GM04504 (cell line): ENCODE measurements at regions not wholly inside any gene's neighbourhood (a gene's known extent, or its start where the extent isn't known, plus 50 kb on each side); places are given as distances from the start of the nearest gene placed in this dataset.
A peak's percentile ranks its signal among the peaks of the same experiment; 100 is the strongest.

Experiments
- DNase-seq: peaks from one replicate; pipeline ENCODE4 v3.0.0-alpha.2; 2012; ENCODE audit warnings: low read depth

GRCh38 chr5:74027732-74028338, 401.8 kb downstream of the ARHGEF28 start:
- DNase-seq, result no peak

- no peak for DNase-seq
These were observed 400.3 kb downstream of the ARHGEF28 start for GRCh38 chr5:74026310-74026709.

DNA sequence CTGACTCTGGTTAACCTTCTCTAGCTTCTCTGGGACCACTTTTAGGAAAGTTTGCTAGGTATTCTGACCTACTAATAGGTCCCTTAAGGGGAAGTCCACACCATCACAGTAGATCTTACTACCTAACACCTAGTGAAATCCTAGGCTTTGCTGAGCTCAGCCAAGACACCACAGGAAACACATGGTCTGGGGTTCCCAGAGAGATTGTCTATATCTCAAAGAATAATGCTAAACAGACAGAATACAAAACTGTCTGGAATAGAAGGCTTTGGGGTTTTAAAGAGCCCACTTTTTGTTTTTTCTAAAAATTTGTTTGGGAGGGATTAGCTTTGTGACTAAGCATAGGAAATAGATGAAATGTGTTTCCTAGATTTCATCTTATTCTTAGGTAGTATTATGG, 395.1 kb downstream of the ARHGEF28 start:
- no peak for DNase-seq

- DNase-seq, result no peak
These were observed 394.5 kb downstream of the ARHGEF28 start for GRCh38 chr5:74020503-74020902.

DNA sequence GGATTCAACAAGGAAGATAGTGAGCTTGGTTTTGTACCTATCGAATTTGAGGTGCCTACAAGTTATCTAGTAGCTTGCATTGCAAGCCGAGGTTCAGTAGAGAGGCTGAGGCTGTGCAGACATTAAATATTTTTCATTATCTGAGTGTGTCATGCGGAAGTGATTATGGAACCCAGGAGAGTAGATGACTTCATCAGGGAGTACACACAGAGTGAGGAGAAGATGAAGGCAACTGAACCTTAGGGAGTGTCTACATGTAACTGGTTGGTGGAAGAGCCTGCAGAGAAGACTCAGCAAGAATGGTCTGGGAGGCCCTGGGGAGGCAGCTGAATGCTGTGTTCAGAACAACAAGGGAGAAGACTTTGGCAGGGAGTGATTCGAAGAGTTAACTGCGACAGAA, 393.9 kb downstream of the ARHGEF28 start:
- no peak for DNase-seq

GRCh38 chr5:74017786-74018211, 391.8 kb downstream of the ARHGEF28 start:
- DNase-seq, result peak; percentile 62

DNA sequence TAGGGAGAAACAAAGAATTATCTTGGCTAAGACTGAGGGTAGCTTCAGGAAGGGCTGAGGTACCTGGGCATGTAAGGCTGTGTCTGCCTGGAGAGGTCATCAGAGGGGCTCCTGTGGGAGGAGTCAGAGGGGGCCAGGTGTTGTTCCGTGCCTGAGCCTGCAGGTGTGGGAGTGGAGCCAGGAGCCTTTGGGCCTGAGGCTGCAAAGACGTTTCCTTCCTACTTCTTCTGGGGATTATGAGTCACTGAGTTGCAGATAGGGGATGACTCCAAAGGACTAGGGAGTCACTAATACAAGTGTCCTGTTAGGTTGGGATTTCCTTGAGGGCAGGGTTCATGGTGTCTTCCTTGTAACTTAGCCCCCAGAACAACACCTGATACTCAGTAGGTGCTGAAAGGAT, 391.1 kb downstream of the ARHGEF28 start:
- DNase-seq, result no peak

DNA sequence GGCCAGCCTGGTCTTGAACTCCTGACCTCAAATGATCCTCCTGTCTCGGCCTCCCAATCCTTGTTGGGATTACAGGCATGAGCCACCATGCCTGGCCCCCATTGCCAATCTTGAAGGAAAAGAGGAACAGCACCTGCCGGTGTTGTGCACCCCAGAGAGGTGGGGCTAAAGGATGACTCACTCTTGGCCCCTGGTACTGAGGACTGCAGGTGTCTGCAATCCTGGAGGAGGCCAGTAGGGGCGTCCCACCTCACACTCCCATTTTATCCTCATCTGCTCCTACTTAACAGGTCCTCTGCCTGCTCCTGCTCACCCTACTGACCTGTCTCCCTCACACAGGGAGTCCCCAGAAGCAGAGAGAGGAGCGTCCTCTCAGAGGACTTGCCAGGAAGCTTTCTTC, 390.4 kb downstream of the ARHGEF28 start:
- no peak for DNase-seq

DNA sequence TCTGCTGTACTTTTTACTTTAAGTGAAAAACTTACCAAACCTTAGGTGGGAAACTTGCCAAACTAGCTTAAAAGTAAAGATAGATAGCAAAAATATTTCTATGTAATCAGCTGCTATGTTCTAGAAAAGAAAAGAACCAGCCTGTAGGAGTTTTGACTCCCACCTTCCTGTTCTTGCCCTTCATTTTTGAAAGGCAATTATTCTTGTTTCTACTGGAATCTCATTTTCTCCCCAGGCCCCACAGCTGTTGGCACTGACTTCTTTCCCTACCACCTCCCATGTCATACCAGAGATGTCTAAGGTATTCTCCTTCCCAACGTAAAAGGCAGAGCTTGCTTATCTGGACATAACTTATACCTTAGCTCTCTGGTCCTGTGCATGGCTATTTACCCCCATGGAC, 389.7 kb downstream of the ARHGEF28 start:
- DNase-seq, result no peak

DNA sequence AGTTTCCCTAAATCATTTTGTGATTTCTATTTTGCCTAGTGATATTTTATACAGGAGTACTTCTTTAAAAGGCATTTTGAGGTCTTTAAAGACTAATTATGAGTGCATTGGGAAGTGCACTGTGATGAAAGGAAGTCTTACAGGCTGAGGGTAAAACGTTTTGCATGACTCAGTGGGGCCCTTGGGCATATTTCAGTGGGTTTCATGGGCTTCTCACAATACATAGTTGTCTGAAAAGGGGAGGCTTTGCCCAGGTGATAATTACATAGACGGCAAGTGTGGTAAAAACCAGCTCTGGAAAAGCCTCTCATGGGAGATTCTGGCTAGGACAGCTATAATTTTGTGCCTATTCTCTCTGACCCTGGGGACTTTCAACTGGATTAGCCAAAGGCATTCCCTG, 387.2 kb downstream of the ARHGEF28 start:
- no peak for DNase-seq

- DNase-seq, result no peak
These were observed 383.5 kb downstream of the ARHGEF28 start for GRCh38 chr5:74009502-74009901.

DNA sequence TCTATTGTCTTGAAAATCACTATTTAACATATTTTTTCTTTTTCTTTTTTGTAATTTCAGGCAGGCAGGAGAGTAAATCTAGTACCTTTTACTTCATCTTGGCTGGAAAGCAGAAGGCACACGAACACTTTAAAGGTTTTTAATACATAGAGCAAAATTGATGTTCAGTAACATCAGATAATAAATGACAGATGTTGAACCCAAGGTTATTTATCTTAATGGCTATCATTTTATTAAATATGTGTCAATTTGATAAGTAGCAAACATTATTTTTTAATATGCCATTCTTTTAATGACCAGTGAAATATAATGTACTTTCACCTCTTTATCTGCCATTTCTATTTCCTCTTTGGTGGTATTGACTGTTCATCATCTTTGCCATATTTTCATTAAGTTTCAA, 381.2 kb downstream of the ARHGEF28 start:
- no peak for DNase-seq

GRCh38 chr5:73999297-73999696, 373.3 kb downstream of the ARHGEF28 start:
- no peak for DNase-seq

- no peak for DNase-seq
These were observed 372.5 kb downstream of the ARHGEF28 start for GRCh38 chr5:73998489-73998888.

- no peak for DNase-seq
These were observed 372.0 kb downstream of the ARHGEF28 start for GRCh38 chr5:73997960-73998359.

DNA sequence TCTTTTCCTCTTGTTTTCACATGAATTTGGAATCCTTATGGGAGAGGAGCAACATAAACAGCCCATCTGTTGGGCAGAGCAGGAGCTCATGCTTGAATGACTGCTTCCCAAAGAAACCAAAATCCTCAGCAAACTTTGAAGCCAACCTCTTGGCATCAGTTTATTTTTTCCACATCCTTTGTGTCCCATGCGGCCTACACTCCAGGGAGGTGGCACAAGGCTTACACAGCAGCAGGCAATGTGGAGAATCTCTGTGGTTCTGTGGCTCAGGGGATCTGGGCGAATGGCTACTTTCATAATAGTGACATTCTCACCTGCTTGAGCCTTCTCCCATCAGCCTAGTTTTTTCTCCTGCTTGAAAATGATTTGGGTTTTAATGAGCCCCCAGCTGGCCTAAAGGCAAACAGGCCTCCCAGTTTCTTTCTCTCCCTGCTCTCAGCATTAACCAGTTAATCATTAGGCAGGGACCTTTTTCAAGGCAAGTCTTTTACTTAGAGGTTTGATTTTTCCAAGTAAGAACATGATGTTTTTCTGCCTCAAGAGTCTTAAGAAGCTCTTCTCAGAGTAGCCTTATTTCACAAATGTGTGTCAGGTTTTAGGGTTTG, 370.3 kb downstream of the ARHGEF28 start:
- no peak for DNase-seq

DNA sequence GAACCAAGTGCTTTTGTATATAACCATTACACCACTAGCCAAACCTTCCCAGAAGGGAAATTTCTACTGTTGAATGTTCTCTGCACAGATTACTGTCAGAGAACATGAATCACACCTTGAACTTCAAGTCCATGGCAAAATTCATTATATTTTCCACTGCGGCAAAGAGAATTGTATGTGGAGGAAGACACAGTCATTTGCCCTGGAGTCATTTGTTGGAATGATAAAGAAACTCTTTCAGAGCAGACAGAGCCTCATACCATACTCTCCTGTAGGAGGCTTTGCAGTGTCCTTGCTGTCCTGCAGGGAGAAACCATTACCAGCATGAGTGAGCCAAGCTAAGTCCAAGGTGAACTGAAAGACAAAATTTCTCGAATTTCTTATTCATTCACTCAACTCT, 369.0 kb downstream of the ARHGEF28 start:
- DNase-seq, result no peak
